Breast epithelium (tissue), 4 donors: ENCODE measurements at regions not wholly inside any gene's neighbourhood (a gene's known extent, or its start where the extent isn't known, plus 50 kb on each side); places are given as distances from the start of the nearest gene placed in this dataset.

ENCODE experiments used
- DNase-seq, 2 donors: peaks; one replicate each; pipeline ENCODE4 v3.0.0-alpha.2; 2019; ENCODE audit warnings: low spot score in 2 of 2
- H3K27ac ChIP-seq, 2 donors: fragments of 200-600 bp; sonication (generic) in 1 of 2; one replicate each; pipeline ENCODE4 v1.5.1; 2016 to 2019; ENCODE audit warnings: mild to moderate bottlenecking in 1 of 2
- H3K27me3 ChIP-seq, 2 donors: fragments of 200-600 bp; sonication (generic) in 1 of 2; one replicate each; pipeline versions ENCODE4 v1.5.1 to v1.6.0; 2017 to 2019; ENCODE audit warnings: control low read depth in 1 of 2, mild to moderate bottlenecking in 1 of 2
- H3K36me3 ChIP-seq: fragments of 200-600 bp; one replicate; pipeline ENCODE4 v1.5.1; 2019
- H3K4me1 ChIP-seq, 2 donors: fragments of 200-600 bp; sonication (generic); one replicate each; pipeline ENCODE4 v1.5.1; 2016 to 2019; ENCODE audit warnings: control low read depth in 1 of 2
- H3K4me3 ChIP-seq, 3 donors: fragments of 200-600 bp; sonication (generic); 1 replicate in 2 of 3; 2 replicates in 1 of 3; pipeline ENCODE4 v1.5.1; 2016 to 2019; ENCODE audit warnings: mild to moderate bottlenecking in 3 of 3, moderate library complexity in 2 of 3
- H3K9me3 ChIP-seq, 2 donors: fragments of 200-600 bp; sonication (generic) in 1 of 2; one replicate each; pipeline ENCODE4 v1.5.1; 2016 to 2019; ENCODE audit warnings: control low read depth in 1 of 2
- CTCF ChIP-seq, 3 donors: fragments of 450-650 bp; IDR thresholded peaks; one replicate each; pipeline ENCODE4 v1.5.1; 2016 to 2017; ENCODE audit warnings: antibody characterized with exemption in 3 of 3, mild to moderate bottlenecking in 3 of 3, moderate library complexity in 3 of 3
- POLR2A ChIP-seq: fragments of 450-650 bp; IDR thresholded peaks from one replicate; pipeline ENCODE4 v1.6.1; 2016; ENCODE audit warnings: antibody characterized with exemption, mild to moderate bottlenecking, moderate library complexity
- POLR2AphosphoS5 ChIP-seq, 3 donors: sonication (generic); formaldehyde crosslinking; IDR thresholded peaks; one replicate each; pipeline ENCODE4 v1.6.1; 2017; ENCODE audit warnings: antibody characterized with exemption in 3 of 3
- intact Hi-C: fragments of 100-400 bp; cut with DNase I; formaldehyde crosslinking; loops from one replicate; pipeline ENCODE4 v1.15.1; 2023; ENCODE audit warnings: low total_unique reads

- DNase-seq: no peak
- H3K27me3 ChIP-seq: no peaks in the 10 kb centered on the region
- H3K4me3 ChIP-seq: no peak overlapping the region
- H3K9me3 ChIP-seq: no peaks in the 10 kb centered on the region
- no peaks in the 10 kb centered on the region for H3K36me3 ChIP-seq
- intact Hi-C loops: no loop called here
- H3K4me1 ChIP-seq: no peaks in the 10 kb centered on the region
- no peak for TF ChIP-seq CTCF (IDR thresholded peaks at IDR 0.05)
- TF ChIP-seq POLR2A: no peak
- no peak for TF ChIP-seq POLR2AphosphoS5 (IDR thresholded peaks at IDR 0.05)
- H3K27ac ChIP-seq: no peak overlapping the region
These were observed 179.5 kb upstream of the RAD23B start for GRCh38 chr9:107103621-107104020.

- H3K27ac ChIP-seq: no peak overlapping the region
- no peaks in the 10 kb centered on the region for H3K27me3 ChIP-seq
- intact Hi-C loops: no loop called here
- TF ChIP-seq POLR2A (no peak), POLR2AphosphoS5 (IDR thresholded peaks at IDR 0.05) (no peak), CTCF (IDR thresholded peaks at IDR 0.05) (no peak)
- H3K4me3 ChIP-seq: no peak overlapping the region
- H3K9me3 ChIP-seq: no peaks in the 10 kb centered on the region
- H3K36me3 ChIP-seq: no peaks in the 10 kb centered on the region
- DNase-seq: no peak
- H3K4me1 ChIP-seq: no peaks in the 10 kb centered on the region
These were observed 177.3 kb upstream of the RAD23B start for GRCh38 chr9:107105784-107106183.

- intact Hi-C loops: no loop called here
- no peaks in the 10 kb centered on the region for H3K36me3 ChIP-seq
- no peak for DNase-seq
- no peak overlapping the region for H3K4me3 ChIP-seq
- no peaks in the 10 kb centered on the region for H3K27me3 ChIP-seq
- H3K27ac ChIP-seq: no peak overlapping the region
- TF ChIP-seq POLR2A: no peak
- no peak for TF ChIP-seq POLR2AphosphoS5 (IDR thresholded peaks at IDR 0.05)
- TF ChIP-seq CTCF (IDR thresholded peaks at IDR 0.05): no peak
- H3K4me1 ChIP-seq: no peaks in the 10 kb centered on the region
- no peaks in the 10 kb centered on the region for H3K9me3 ChIP-seq
These were observed 176.7 kb upstream of the RAD23B start for GRCh38 chr9:107106416-107106815.

- Histone ChIP-seq H3K27ac (no peak overlapping the region), H3K4me3 (no peak overlapping the region), H3K9me3 (no peaks in the 10 kb centered on the region), H3K36me3 (no peaks in the 10 kb centered on the region), H3K4me1 (no peaks in the 10 kb centered on the region), H3K27me3 (no peaks in the 10 kb centered on the region)
- intact Hi-C loops: no loop called here
- no peak for DNase-seq
- no peak for TF ChIP-seq POLR2A
These were observed 174.5 kb upstream of the RAD23B start for GRCh38 chr9:107108342-107109130.

GRCh38 chr9:107109324-107109723, 173.8 kb upstream of the RAD23B start:
- H3K9me3 ChIP-seq: no peaks in the 10 kb centered on the region
- H3K27me3 ChIP-seq: no peaks in the 10 kb centered on the region
- no peak overlapping the region for H3K27ac ChIP-seq
- no peaks in the 10 kb centered on the region for H3K4me1 ChIP-seq
- intact Hi-C loops: no loop called here
- TF ChIP-seq POLR2A (no peak), CTCF (IDR thresholded peaks at IDR 0.05) (no peak), POLR2AphosphoS5 (IDR thresholded peaks at IDR 0.05) (no peak)
- no peaks in the 10 kb centered on the region for H3K36me3 ChIP-seq
- no peak overlapping the region for H3K4me3 ChIP-seq
- no peak for DNase-seq
